GM13977 (cell line): ENCODE measurements at regions not wholly inside any gene's neighbourhood (a gene's known extent, or its start where the extent isn't known, plus 50 kb on each side); places are given as distances from the start of the nearest gene placed in this dataset.
"Not testable (repeated sequence)": the region's sequence is repeated elsewhere in the genome, so short reads cannot be mapped to it uniquely, and the experiment has no call there.

Source experiments
- DNase-seq: peaks from one replicate; pipeline ENCODE4 v3.0.0; 2012; ENCODE audit warnings: low spot score
- in situ Hi-C: fragments of 300-500 bp; cut with MboI; formaldehyde crosslinking; loops from one replicate; pipeline ENCODE4 v1.12.0; 2022; ENCODE audit warnings: low sequenced_read_pairs, low pct_unique_long_range_greater_than_20kb, mixed read lengths, inconsistent platforms; ENCODE audit not compliant: unreplicated experiment

DNA sequence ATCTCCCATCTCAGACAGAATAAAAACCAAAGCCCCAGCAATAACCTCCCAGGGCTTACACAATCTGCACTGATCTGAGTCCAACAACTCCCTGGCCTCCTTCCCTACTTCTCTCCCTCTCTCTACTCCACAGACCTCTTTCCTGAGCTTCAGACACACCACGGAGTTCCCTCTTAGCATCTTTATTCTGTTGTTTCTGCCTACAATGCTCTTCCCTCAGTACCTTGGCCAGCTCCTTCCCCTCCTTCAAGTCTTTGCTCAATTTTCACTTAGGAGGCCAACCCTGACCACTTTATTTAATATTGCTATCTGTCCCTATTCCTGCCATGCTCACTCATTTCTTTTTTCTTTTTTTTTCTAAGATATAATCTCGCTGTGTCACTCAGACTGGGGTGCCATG lies 276.7 kb downstream of the CWH43 start:
- in situ Hi-C loops, DNase-seq: not testable (repeated sequence)

GRCh38 chr4:49270435-49270834 lies 284.4 kb downstream of the CWH43 start:
- DNase-seq, in situ Hi-C loops: not testable (repeated sequence)

DNA sequence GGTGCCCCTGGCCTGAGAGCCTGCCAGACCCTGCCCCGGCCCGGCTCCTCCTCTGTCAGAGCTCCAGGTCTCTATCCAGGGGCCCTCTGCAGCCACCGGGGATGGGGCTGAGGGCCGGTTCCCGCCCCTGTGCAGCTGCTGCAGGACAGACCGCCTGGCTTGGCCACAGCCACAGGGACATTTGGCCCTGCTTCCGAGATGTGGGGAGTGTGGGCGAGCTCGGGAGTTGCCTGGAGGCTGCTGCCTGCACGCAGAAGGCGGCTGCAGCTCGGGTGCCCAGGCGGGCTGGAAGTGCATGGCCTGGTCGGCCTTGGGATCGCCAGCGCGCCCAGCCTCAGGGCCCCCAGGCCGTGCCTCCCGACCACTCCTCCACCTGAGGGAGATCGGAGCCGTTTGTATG lies 284.8 kb downstream of the CWH43 start:
- DNase-seq, in situ Hi-C loops: not testable (repeated sequence)

- DNase-seq, in situ Hi-C loops: not testable (repeated sequence)
Measured at GRCh38 chr4:49285905-49286304, 299.8 kb downstream of the CWH43 start.

DNA sequence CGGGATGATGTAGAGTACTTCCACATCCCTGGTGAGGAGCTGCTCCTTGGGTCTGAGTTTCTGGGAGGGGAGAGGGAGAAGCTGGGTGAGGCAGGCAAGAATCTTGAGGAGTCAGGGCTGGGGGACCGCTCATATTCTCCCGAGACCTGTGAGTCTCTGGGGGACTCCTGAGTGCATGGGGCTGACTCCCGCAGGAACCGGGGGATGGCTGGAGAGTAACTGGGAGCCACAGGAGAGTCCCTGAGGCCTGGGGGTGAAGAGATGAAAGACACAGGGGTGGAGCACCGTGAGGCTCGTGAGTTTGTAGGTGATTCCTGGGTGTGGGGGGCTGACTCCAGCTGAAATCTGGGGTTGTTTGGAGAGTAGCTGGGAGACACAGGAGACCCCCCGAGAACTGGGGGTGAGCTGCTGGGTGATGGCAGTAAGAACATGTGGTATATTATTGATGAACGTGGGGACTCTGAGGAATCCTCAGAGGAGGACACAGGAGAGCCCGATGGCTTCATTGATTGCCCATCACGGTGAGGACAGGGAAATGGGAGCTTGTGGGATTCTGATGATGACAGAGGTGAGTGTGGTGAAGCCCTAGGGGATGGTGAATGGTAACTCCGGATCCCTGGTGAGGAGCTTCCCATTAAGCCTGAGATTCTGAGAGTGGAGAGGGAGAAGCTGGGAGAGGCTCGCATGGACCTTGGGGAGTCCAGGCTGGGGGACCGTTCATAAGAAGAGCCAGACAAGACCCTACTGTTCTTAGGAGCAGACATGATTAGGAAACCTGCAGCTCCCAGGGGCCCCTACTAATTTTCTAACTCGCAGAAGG lies 301.1 kb downstream of the CWH43 start:
- DNase-seq, in situ Hi-C loops: not testable (repeated sequence)

GRCh38 chr4:49287893-49288292 lies 301.8 kb downstream of the CWH43 start:
- DNase-seq: peak; percentile 68

DNA sequence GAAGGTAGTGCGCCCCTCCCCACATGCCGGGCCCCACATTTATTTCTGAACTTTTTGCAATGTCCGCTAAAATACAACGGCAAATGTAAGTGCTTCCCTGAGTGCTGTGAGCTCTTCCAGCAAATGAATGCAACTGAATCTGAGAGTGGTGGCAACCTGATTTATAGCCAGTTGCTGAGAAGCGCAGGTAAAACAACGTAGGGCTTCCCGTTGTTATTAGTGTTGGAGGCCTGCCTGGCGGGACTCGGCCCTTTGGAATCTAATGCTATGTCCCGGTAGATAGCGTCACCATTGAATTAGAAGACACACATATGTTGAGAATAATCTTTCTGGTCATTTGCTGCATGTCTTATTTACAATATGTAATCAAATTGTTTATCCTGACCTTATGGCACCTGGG lies 302.7 kb downstream of the CWH43 start:
- DNase-seq: peak; percentile 36
- in situ Hi-C loops: not testable (repeated sequence)

More at GRCh38 chr4:49287893-49288292, 301.8 kb downstream of the CWH43 start:
- in situ Hi-C loops: not testable (repeated sequence)

GRCh38 chr4:49314815-49315214 lies 328.7 kb downstream of the CWH43 start:
- DNase-seq, in situ Hi-C loops: not testable (repeated sequence)

DNA sequence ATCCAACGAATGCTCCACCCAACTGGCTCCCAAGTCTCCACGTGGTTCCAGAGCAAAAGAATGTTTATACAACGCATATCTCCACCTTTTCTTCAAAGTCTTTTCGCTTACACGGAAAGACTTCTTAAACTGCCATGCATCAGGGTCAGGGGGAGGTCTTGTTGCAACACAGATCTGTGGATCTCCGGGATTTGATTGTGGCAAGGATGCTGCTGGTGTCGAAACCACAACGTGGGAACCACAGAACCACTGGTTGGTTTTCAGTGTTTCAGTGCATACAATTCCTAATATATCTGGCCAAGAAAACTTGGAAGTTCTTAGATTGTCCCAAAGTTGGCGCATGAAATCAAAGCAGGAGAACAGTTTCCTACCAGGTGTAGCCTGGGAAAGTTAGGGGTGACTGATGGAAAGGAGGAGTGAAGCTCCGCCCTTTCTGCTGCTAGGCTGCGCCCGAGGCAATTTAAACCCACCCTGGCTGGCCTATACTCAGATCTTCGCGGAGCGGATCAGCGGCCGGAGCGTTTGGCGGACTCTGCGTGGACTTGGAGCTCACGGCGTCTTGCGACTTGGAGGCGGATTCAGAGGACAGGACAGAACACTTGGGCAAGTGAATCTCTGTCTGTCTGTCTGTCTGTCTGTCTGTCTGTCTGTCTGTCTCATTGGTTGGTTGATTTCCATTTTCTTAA lies 334.8 kb downstream of the CWH43 start:
- DNase-seq, in situ Hi-C loops: not testable (repeated sequence)

DNA sequence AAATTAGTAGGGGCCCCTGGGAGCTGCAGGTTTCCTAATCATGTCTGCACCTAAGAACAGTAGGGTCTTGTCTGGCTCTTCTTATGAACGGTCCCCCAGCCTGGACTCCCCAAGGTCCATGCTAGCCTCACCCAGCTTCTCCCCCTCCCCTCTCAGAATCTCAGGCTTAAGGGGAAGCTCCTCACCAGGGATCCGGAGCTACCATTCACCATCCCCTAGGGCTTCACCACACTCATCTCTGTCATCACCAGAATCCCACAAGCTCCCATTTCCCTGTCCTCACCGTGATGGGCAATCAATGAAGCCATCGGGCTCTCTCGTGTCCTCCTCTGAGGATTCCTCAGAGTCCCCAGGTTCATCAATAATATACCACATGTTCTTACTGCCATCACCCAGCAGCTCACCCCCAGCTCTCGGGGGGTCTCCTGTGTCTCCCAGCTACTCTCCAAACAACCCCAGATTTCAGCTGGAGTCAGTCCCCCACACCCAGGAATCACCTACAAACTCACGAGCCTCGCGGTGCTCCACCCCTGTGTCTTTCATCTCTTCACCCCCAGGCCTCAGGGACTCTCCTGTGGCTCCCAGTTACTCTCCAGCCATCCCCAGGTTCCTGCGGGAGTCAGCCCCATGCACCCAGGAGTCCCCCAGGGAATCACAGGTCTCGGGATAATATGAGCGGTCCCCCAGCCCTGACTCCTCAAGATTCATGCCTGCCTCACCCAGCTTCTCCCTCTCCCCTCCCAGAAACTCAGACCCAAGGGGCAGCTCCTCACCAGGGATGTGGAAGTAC lies 335.6 kb downstream of the CWH43 start:
- in situ Hi-C loops, DNase-seq: not testable (repeated sequence)

- DNase-seq, in situ Hi-C loops: not testable (repeated sequence)
Measured at GRCh38 chr4:49322610-49323572, 336.8 kb downstream of the CWH43 start.

- DNase-seq, in situ Hi-C loops: not testable (repeated sequence)
Measured at GRCh38 chr4:49323573-49323940, 337.5 kb downstream of the CWH43 start.
